H1 (cell line): ENCODE measurements at regions not wholly inside any gene's neighbourhood (a gene's known extent, or its start where the extent isn't known, plus 50 kb on each side); places are given as distances from the start of the nearest gene placed in this dataset.

ENCODE experiments used
- CTCF ChIA-PET: fragments of 300-600 bp; sonication (Branson Sonifier 250); formaldehyde crosslinking; loops from one replicate; lab custom pipeline; 2021; ENCODE audit not compliant: partially characterized antibody; lab: Charles Lee
- POLR2A ChIA-PET: fragments of 300-600 bp; sonication (Branson Sonifier 250); formaldehyde crosslinking; loops from one replicate; lab custom pipeline; 2021; ENCODE audit warnings: inconsistent platforms; ENCODE audit not compliant: partially characterized antibody; lab: Charles Lee
- DNase-seq, 2 experiments: peaks; one replicate each; pipeline versions ENCODE4 v3.0.0 to v3.0.0-alpha.2; 2010 to 2022; ENCODE audit warnings: low spot score in 2 of 2, low read depth in 1 of 2, mixed read lengths in 1 of 2
- FAIRE-seq: peaks from 2 replicates; lab custom pipeline; 2011; peaks lifted over from hg19 to GRCh38; lab: Jason Lieb, UNC
- H2AFZ ChIP-seq: 2 replicates; pipeline ENCODE4 v1.8.1; 2012; ENCODE audit warnings: low read length, inconsistent platforms
- H2AK5ac ChIP-seq: 2 replicates; pipeline ENCODE4 v1.6.1; 2013; ENCODE audit warnings: low read depth, low read length
- H2BK120ac ChIP-seq: replicated peaks from 2 replicates; pipeline ENCODE3; 2013; ENCODE audit warnings: low read depth, low read length, inconsistent platforms
- H2BK12ac ChIP-seq: 2 replicates; pipeline ENCODE4 v1.6.1; 2013; ENCODE audit warnings: low read depth, low read length
- H2BK15ac ChIP-seq: 2 replicates; pipeline ENCODE4 v1.6.1; 2013; ENCODE audit warnings: low read length
- H2BK20ac ChIP-seq: 2 replicates; pipeline ENCODE4 v1.6.1; 2013; ENCODE audit warnings: low read length
- H2BK5ac ChIP-seq: 2 replicates; pipeline ENCODE4 v1.6.1; 2013; ENCODE audit warnings: low read depth, low read length
- H3K14ac ChIP-seq: 2 replicates; pipeline ENCODE4 v1.6.1; 2013; ENCODE audit warnings: inconsistent platforms; ENCODE audit not compliant: insufficient read length
- H3K18ac ChIP-seq: 2 replicates; pipeline ENCODE4 v1.6.1; 2013; ENCODE audit warnings: low read length; ENCODE audit errors: extremely low read depth
- H3K23ac ChIP-seq: 2 replicates; pipeline ENCODE4 v1.6.1; 2013; ENCODE audit warnings: inconsistent platforms; ENCODE audit not compliant: insufficient read length
- H3K23me2 ChIP-seq: 2 replicates; pipeline ENCODE4 v1.6.1; 2013; ENCODE audit warnings: low read depth, low read length
- H3K27ac ChIP-seq: 2 replicates; pipeline ENCODE4 v1.6.1; 2011; ENCODE audit warnings: low read depth, low read length, inconsistent platforms
- H3K27me3 ChIP-seq, 4 experiments: replicated peaks in 1 of 4; 1 replicate in 1 of 4; 2 replicates in 3 of 4; pipeline versions ENCODE4 v1.6.1 to v1.8.1; 2011 to 2013; ENCODE audit warnings: low read length in 3 of 4, mild to moderate bottlenecking in 3 of 4, inconsistent platforms in 2 of 4, mixed read lengths in 2 of 4, moderate library complexity in 1 of 4; ENCODE audit not compliant: control insufficient read depth in 3 of 4, insufficient read depth in 3 of 4; ENCODE audit errors: extremely low read depth in 1 of 4
- H3K36me3 ChIP-seq, 4 experiments: 2 replicates each; pipeline versions ENCODE4 v1.6.1 to v1.8.1; 2011 to 2013; ENCODE audit warnings: mild to moderate bottlenecking in 4 of 4, low read length in 3 of 4, moderate library complexity in 2 of 4, control low read depth in 1 of 4, inconsistent platforms in 1 of 4; ENCODE audit not compliant: insufficient read depth in 4 of 4, control insufficient read depth in 2 of 4
- H3K4ac ChIP-seq: replicated peaks from 2 replicates; pipeline ENCODE3; 2013; ENCODE audit warnings: low read length, low read depth, mixed read lengths, inconsistent platforms; ENCODE audit not compliant: insufficient read length
- H3K4me1 ChIP-seq, 4 experiments: replicated peaks in 1 of 4; 1 replicate in 1 of 4; 2 replicates in 3 of 4; pipeline versions ENCODE4 v1.6.1 to v1.8.1; 2011 to 2013; ENCODE audit warnings: low read length in 3 of 4, inconsistent platforms in 2 of 4, mixed read lengths in 1 of 4; ENCODE audit not compliant: insufficient read depth in 4 of 4, control insufficient read depth in 3 of 4
- H3K4me2 ChIP-seq, 2 experiments: 2 replicates each; pipeline versions ENCODE4 v1.6.1 to v1.8.1; 2011 to 2013; ENCODE audit warnings: low read depth in 2 of 2, low read length in 2 of 2, control low read depth in 1 of 2, inconsistent platforms in 1 of 2, mild to moderate bottlenecking in 1 of 2; ENCODE audit not compliant: insufficient read depth in 1 of 2
- H3K4me3 ChIP-seq, 4 experiments: fragments of 200-600, 300-600 bp in 1 of 4; sonication (generic), shearing (Covaris generic), sonication (Bioruptor Twin) in 1 of 4; 2 replicates each; pipeline versions ENCODE4 v1.5.1 to v1.8.1; 2011 to 2016; ENCODE audit warnings: low read length in 4 of 4, low read depth in 3 of 4, control low read depth in 2 of 4, inconsistent platforms in 2 of 4, mild to moderate bottlenecking in 2 of 4, mixed read lengths in 1 of 4, moderate library complexity in 1 of 4; ENCODE audit not compliant: insufficient read depth in 2 of 4; ENCODE audit errors: extremely low read depth in 1 of 4
- H3K56ac ChIP-seq: replicated peaks from 2 replicates; pipeline ENCODE3; 2013; ENCODE audit warnings: low read depth, mild to moderate bottlenecking, mixed read lengths, low read length, inconsistent platforms; ENCODE audit not compliant: insufficient read length
- H3K79me1 ChIP-seq: 2 replicates; pipeline ENCODE4 v1.6.1; 2013; ENCODE audit warnings: low read depth, low read length, control low read depth
- H3K79me2 ChIP-seq, 2 experiments: 2 replicates each; pipeline versions ENCODE4 v1.6.1 to v1.8.1; 2012 to 2013; ENCODE audit warnings: low read length in 2 of 2, mild to moderate bottlenecking in 2 of 2, inconsistent platforms in 1 of 2; ENCODE audit not compliant: insufficient read depth in 2 of 2, control insufficient read depth in 1 of 2
- H3K9ac ChIP-seq, 4 experiments: replicated peaks in 1 of 4; 1 replicate in 1 of 4; 2 replicates in 3 of 4; pipeline versions ENCODE4 v1.6.1 to v1.8.1; 2011 to 2013; ENCODE audit warnings: low read depth in 3 of 4, low read length in 3 of 4, control low read depth in 2 of 4, mild to moderate bottlenecking in 2 of 4, moderate library complexity in 2 of 4, inconsistent platforms in 1 of 4; ENCODE audit errors: extremely low read depth in 1 of 4
- H3K9me3 ChIP-seq, 2 experiments: 2 replicates each; pipeline versions ENCODE4 v1.6.1 to v1.8.1; 2012 to 2013; ENCODE audit warnings: mild to moderate bottlenecking in 2 of 2, moderate library complexity in 2 of 2, control low read depth in 1 of 2, inconsistent platforms in 1 of 2, low read depth in 1 of 2, low read length in 1 of 2, mixed read lengths in 1 of 2; ENCODE audit not compliant: insufficient read depth in 2 of 2
- H4K20me1 ChIP-seq, 2 experiments: replicated peaks in 1 of 2; 2 replicates each; pipeline versions ENCODE3 to v1.8.1; 2011 to 2013; ENCODE audit warnings: inconsistent platforms in 2 of 2, low read length in 2 of 2, mild to moderate bottlenecking in 1 of 2; ENCODE audit not compliant: insufficient read depth in 2 of 2, control insufficient read depth in 1 of 2
- H4K5ac ChIP-seq: 2 replicates; pipeline ENCODE4 v1.6.1; 2013; ENCODE audit warnings: low read length, low read depth, mixed read lengths, inconsistent platforms; ENCODE audit not compliant: insufficient read length
- H4K8ac ChIP-seq: 2 replicates; pipeline ENCODE4 v1.8.0; 2013; ENCODE audit warnings: mild to moderate bottlenecking, moderate library complexity, low read length, inconsistent platforms; ENCODE audit not compliant: insufficient read depth; ENCODE audit errors: extremely low read depth
- H4K91ac ChIP-seq: replicated peaks from 2 replicates; pipeline ENCODE3; 2013; ENCODE audit warnings: low read length, mixed read lengths, inconsistent platforms; ENCODE audit not compliant: insufficient read length
- CEBPB ChIP-seq: IDR thresholded peaks from 2 replicates; pipeline ENCODE4 v1.6.1; 2012; ENCODE audit warnings: low read depth, low read length
- CREB1 ChIP-seq: IDR thresholded peaks from 2 replicates; pipeline ENCODE4 v1.6.1; 2012; ENCODE audit warnings: inconsistent platforms
- EZH2 ChIP-seq: fragments of 200-600 bp; sonication (generic); IDR thresholded peaks from 2 replicates; pipeline ENCODE4 v1.7.1; 2012; ENCODE audit warnings: low read depth, mild to moderate bottlenecking, moderate library complexity, low read length, inconsistent platforms; ENCODE audit not compliant: severe bottlenecking
- HDAC2 ChIP-seq, 2 experiments: fragments of 300-600 bp in 1 of 2; sonication (generic) in 1 of 2; IDR thresholded peaks; 2 replicates each; pipeline ENCODE4 v1.6.1; 2011 to 2012; ENCODE audit warnings: low read depth in 2 of 2, low read length in 2 of 2, mild to moderate bottlenecking in 2 of 2, moderate library complexity in 2 of 2, borderline replicate concordance in 1 of 2, inconsistent platforms in 1 of 2
- KDM4A ChIP-seq: IDR thresholded peaks from one replicate; pipeline ENCODE4 v1.7.1; 2012; ENCODE audit warnings: low read depth, mild to moderate bottlenecking, moderate library complexity, low read length, inconsistent platforms; ENCODE audit not compliant: severe bottlenecking
- PHF8 ChIP-seq: fragments of 200-600 bp; sonication (generic); conservative IDR thresholded peaks from 2 replicates; pipeline ENCODE4 v1.7.1; 2012; ENCODE audit warnings: low read depth, mild to moderate bottlenecking, inconsistent platforms, low read length, moderate library complexity
- SAP30 ChIP-seq: fragments of 300-600 bp; sonication (generic); IDR thresholded peaks from 2 replicates; pipeline ENCODE4 v1.7.1; 2012; ENCODE audit warnings: low read length, moderate library complexity, mild to moderate bottlenecking, inconsistent platforms; ENCODE audit not compliant: insufficient read depth, insufficient replicate concordance
- SP4 ChIP-seq: IDR thresholded peaks from 2 replicates; pipeline ENCODE4 v1.6.1; 2012; ENCODE audit warnings: low read length, inconsistent platforms
- TCF12 ChIP-seq: IDR thresholded peaks from 2 replicates; pipeline ENCODE4 v1.6.1; 2011; ENCODE audit warnings: low read depth, mild to moderate bottlenecking, low read length
- TEAD4 ChIP-seq: IDR thresholded peaks from 2 replicates; pipeline ENCODE4 v1.6.1; 2012; ENCODE audit warnings: low read depth, low read length, inconsistent platforms, mixed read lengths
- WGBS, 2 experiments: shearing (Covaris generic) in 1 of 2; methylation state at CpG; one replicate each; pipeline versions ENCODE4 v1.1.6 to v1.1.7; 2013 to 2015; ENCODE audit warnings: low lambda C conversion rate in 2 of 2, mixed read lengths in 2 of 2, inconsistent platforms in 1 of 2, low coverage in 1 of 2, missing lambda C conversion rate in 1 of 2; ENCODE audit not compliant: insufficient replicate concordance in 2 of 2, insufficient coverage in 1 of 2, insufficient read length in 1 of 2; ENCODE audit errors: extremely low coverage in 1 of 2, missing lambda C conversion rate in 1 of 2; 5-methylcytosine and 5-hydroxymethylcytosine counted together

- H2BK20ac ChIP-seq: no peak overlapping the region
- FAIRE-seq (no peak), DNase-seq (no peak)
- no peak overlapping the region for H3K9ac ChIP-seq
- H3K9me3 ChIP-seq: no peaks in the 10 kb centered on the region; a peak in 2 of 4 replicates
- H3K4me2 ChIP-seq: no peak overlapping the region
- no peak overlapping the region for H4K8ac ChIP-seq
- no peaks in the 10 kb centered on the region for H3K27me3 ChIP-seq
- no peak overlapping the region for H3K18ac ChIP-seq
- H2BK120ac ChIP-seq: no peak overlapping the region
- WGBS, 2 experiments: 92% methylated on average over 3 of the region's 3 CpGs; no CpG with 5 or more reads in 1 of the 2 experiments
- no peak overlapping the region for H4K5ac ChIP-seq
- no peaks in the 10 kb centered on the region for H3K23me2 ChIP-seq
- H3K14ac ChIP-seq: no peak overlapping the region
- H3K79me2 ChIP-seq: no peaks in the 10 kb centered on the region
- H3K4ac ChIP-seq: no peak overlapping the region
- H2AFZ ChIP-seq: no peak overlapping the region
- H3K4me1 ChIP-seq: no peaks in the 10 kb centered on the region
- POLR2A ChIA-PET: no interaction called here
- no peak overlapping the region for H4K91ac ChIP-seq
- H2BK12ac ChIP-seq: no peak overlapping the region
- no peak overlapping the region for H3K4me3 ChIP-seq
- H2BK15ac ChIP-seq: no peak overlapping the region
- H4K20me1 ChIP-seq: no peaks in the 10 kb centered on the region
- H2BK5ac ChIP-seq: no peak overlapping the region
- CTCF ChIA-PET: interaction anchor here (0.6 kb wide), 1 partner anchor 1926 kb away, joined by 3 read pairs; no protein-coding TSS in a partner anchor
- no peak overlapping the region for H3K23ac ChIP-seq
- no peak overlapping the region for H3K27ac ChIP-seq
- TF ChIP-seq SP4 (no peak), TEAD4 (no peak), SAP30 (no peak), EZH2 (no peak), PHF8 (no peak), CREB1 (no peak), KDM4A (no peak), TCF12 (no peak), HDAC2 (IDR thresholded peaks at IDR 0.05; ENCODE audit: borderline replicate concordance in 1 of 2, low read depth in 2 of 2, low read length in 2 of 2) (no peak), CEBPB (no peak)
- H3K56ac ChIP-seq: no peak overlapping the region
- H3K36me3 ChIP-seq: no peaks in the 10 kb centered on the region
- no peak overlapping the region for H2AK5ac ChIP-seq
- no peaks in the 10 kb centered on the region for H3K79me1 ChIP-seq
These were observed 65.5 kb upstream of the MAP3K1 start for GRCh38 chr5:56749842-56750241.
